ENCODE measurements at regions not wholly inside any gene's neighbourhood (a gene's known extent, or its start where the extent isn't known, plus 50 kb on each side); places are given as distances from the start of the nearest gene placed in this dataset.

DNA sequence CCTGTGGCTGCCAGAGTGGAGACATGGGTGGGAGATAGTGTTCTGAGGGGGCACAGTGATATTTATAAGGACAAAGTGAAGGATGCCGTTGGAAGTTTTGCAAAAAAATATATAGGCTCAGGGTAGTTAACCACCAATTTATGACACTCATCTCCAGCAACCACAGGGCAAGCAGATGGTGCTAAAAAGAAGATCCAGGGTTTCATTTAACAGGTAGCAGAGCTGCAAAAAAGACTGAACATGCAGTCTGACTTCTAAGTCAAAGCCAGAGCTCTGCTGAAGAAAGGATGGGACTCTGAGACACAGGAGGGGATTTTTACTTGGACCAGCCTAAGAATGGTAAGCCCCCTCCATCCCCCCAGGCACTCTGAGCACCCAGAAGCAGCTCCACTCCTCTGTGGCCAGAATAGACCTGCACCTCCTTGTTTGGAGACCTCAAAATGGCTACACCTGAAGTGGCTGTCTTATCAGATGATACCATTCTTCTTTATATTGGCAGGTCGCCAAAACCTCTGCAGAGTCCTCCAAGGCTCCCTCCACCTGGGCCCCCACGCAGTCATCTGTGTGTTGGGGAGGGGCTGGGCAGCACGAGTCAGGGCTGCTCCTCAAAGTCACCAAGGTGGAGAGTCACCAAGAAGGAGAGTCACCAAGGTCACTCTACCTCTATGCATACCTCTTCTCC, 161.4 kb upstream of the FAM9B start:
- TF ChIP-seq POLR2AphosphoS5 (IDR thresholded peaks at IDR 0.05; ENCODE audit: low read depth, low read length) (no peak), TAF1 (IDR thresholded peaks at IDR 0.05; ENCODE audit: borderline replicate concordance, insufficient read depth, low read length) (no peak), SIN3A (IDR thresholded peaks at IDR 0.05; ENCODE audit: borderline replicate concordance, insufficient read depth, low read length) (no peak)
- TF ChIP-seq, protein P1, sequence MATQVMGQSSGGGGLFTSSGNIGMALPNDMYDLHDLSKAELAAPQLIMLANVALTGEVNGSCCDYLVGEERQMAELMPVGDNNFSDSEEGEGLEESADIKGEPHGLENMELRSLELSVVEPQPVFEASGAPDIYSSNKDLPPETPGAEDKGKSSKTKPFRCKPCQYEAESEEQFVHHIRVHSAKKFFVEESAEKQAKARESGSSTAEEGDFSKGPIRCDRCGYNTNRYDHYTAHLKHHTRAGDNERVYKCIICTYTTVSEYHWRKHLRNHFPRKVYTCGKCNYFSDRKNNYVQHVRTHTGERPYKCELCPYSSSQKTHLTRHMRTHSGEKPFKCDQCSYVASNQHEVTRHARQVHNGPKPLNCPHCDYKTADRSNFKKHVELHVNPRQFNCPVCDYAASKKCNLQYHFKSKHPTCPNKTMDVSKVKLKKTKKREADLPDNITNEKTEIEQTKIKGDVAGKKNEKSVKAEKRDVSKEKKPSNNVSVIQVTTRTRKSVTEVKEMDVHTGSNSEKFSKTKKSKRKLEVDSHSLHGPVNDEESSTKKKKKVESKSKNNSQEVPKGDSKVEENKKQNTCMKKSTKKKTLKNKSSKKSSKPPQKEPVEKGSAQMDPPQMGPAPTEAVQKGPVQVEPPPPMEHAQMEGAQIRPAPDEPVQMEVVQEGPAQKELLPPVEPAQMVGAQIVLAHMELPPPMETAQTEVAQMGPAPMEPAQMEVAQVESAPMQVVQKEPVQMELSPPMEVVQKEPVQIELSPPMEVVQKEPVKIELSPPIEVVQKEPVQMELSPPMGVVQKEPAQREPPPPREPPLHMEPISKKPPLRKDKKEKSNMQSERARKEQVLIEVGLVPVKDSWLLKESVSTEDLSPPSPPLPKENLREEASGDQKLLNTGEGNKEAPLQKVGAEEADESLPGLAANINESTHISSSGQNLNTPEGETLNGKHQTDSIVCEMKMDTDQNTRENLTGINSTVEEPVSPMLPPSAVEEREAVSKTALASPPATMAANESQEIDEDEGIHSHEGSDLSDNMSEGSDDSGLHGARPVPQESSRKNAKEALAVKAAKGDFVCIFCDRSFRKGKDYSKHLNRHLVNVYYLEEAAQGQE (IDR thresholded peaks at IDR 0.05; ENCODE audit: insufficient read depth in 1 of 2, low read depth in 2 of 2, low read length in 2 of 2), result no peak
